SKM-1 treated with dmso at 0.1 percent for 144 hours (cell line): ENCODE measurements at regions not wholly inside any gene's neighbourhood (a gene's known extent, or its start where the extent isn't known, plus 50 kb on each side); places are given as distances from the start of the nearest gene placed in this dataset.

Experiments
- DNase-seq: peaks from one replicate; lab custom pipeline; 2025; ENCODE audit not compliant: unreplicated experiment; lab: John Stamatoyannopoulos, UW

GRCh38 chr1:116322752-116323405 is 50.2 kb upstream of the ATP1A1 start:
- DNase-seq, result no peak
